Small intestine (tissue), 7 donors: ENCODE measurements at regions not wholly inside any gene's neighbourhood (a gene's known extent, or its start where the extent isn't known, plus 50 kb on each side); places are given as distances from the start of the nearest gene placed in this dataset.

Experiments
- DNase-seq, 2 donors: peaks; one replicate each; pipeline versions ENCODE4 v3.0.0 to v3.0.0-alpha.2; 2013
- FAIRE-seq: peaks from 2 replicates; lab custom pipeline; 2012; peaks lifted over from hg19 to GRCh38; lab: Jason Lieb, UNC
- H3K27ac ChIP-seq, 3 donors: one replicate each; pipeline ENCODE4 v1.5.1; 2013; ENCODE audit warnings: low read length in 2 of 3, mild to moderate bottlenecking in 2 of 3, control low read depth in 1 of 3, inconsistent platforms in 1 of 3, low read depth in 1 of 3, moderate library complexity in 1 of 3
- H3K27me3 ChIP-seq, 3 donors: one replicate each; pipeline ENCODE4 v1.6.1; 2013; ENCODE audit warnings: low read length in 3 of 3, inconsistent platforms in 1 of 3; ENCODE audit not compliant: control insufficient read depth in 3 of 3, insufficient read depth in 3 of 3
- H3K36me3 ChIP-seq, 3 donors: one replicate each; pipeline ENCODE4 v1.6.1; 2013; ENCODE audit warnings: low read length in 3 of 3, inconsistent platforms in 1 of 3, low read depth in 1 of 3, mild to moderate bottlenecking in 1 of 3, moderate library complexity in 1 of 3; ENCODE audit not compliant: control insufficient read depth in 3 of 3, insufficient read depth in 2 of 3
- H3K4me1 ChIP-seq, 3 donors: one replicate each; pipeline ENCODE4 v1.6.1; 2013; ENCODE audit warnings: low read length in 2 of 3, inconsistent platforms in 1 of 3, low read depth in 1 of 3, mild to moderate bottlenecking in 1 of 3, moderate library complexity in 1 of 3; ENCODE audit not compliant: control insufficient read depth in 3 of 3, insufficient read depth in 2 of 3
- H3K4me3 ChIP-seq, 3 donors: one replicate each; pipeline ENCODE4 v1.5.1; 2013; ENCODE audit warnings: low read length in 3 of 3, control low read depth in 1 of 3, inconsistent platforms in 1 of 3, low read depth in 1 of 3, mild to moderate bottlenecking in 1 of 3, moderate library complexity in 1 of 3
- H3K9me3 ChIP-seq, 2 donors: one replicate each; pipeline ENCODE4 v1.6.1; 2013; ENCODE audit warnings: low read depth in 1 of 2, low read length in 1 of 2; ENCODE audit not compliant: control insufficient read depth in 2 of 2, insufficient read depth in 1 of 2
- WGBS, 3 donors: extraction: QIAGEN DNeasy Blood & Tissue Kit; methylation state at CpG; one replicate each; pipeline ENCODE4 v1.1.7; 2013; 5-methylcytosine and 5-hydroxymethylcytosine counted together
- donor health status: healthy with polysubstance abuse.
- donor health status: control.
- donor health status: control.
- donor health status: Bipolar disorder and iron deficiency.
- donor health status: healthy.

- no peak for DNase-seq
- no peak for FAIRE-seq
- Histone ChIP-seq H3K36me3 (no peaks in the 10 kb centered on the region), H3K4me3 (no peak overlapping the region), H3K27me3 (no peaks in the 10 kb centered on the region), H3K4me1 (no peaks in the 10 kb centered on the region), H3K27ac (no peak overlapping the region), H3K9me3 (no peaks in the 10 kb centered on the region)
- WGBS, 3 donors = 38 to 54% (median 45%) methylated on average over 2 of the region's 2 CpGs
Measured at GRCh38 chr4:46684041-46684440, 225.0 kb downstream of the COX7B2 start.

GRCh38 chr4:46676364-46676763 is 232.7 kb downstream of the COX7B2 start:
- Histone ChIP-seq H3K4me1 (no peaks in the 10 kb centered on the region), H3K9me3 (no peaks in the 10 kb centered on the region), H3K27me3 (no peaks in the 10 kb centered on the region), H3K4me3 (no peak overlapping the region), H3K36me3 (no peaks in the 10 kb centered on the region), H3K27ac (no peak overlapping the region)
- WGBS, 3 donors = 82 to 91% (median 82%) methylated on average over 1 of the region's 1 CpG
- FAIRE-seq (no peak), DNase-seq (no peak)

GRCh38 chr4:46674326-46674725 is 234.7 kb downstream of the COX7B2 start:
- Histone ChIP-seq H3K4me3 (no peak overlapping the region), H3K27ac (no peak overlapping the region), H3K36me3 (no peaks in the 10 kb centered on the region), H3K4me1 (no peaks in the 10 kb centered on the region), H3K27me3 (no peaks in the 10 kb centered on the region), H3K9me3 (no peaks in the 10 kb centered on the region)
- DNase-seq (no peak), FAIRE-seq (no peak)

GRCh38 chr4:46667790-46668189 is 241.3 kb downstream of the COX7B2 start:
- FAIRE-seq = no peak
- Histone ChIP-seq H3K4me1 (no peaks in the 10 kb centered on the region), H3K9me3 (no peaks in the 10 kb centered on the region), H3K27ac (no peak overlapping the region), H3K4me3 (no peak overlapping the region), H3K36me3 (no peaks in the 10 kb centered on the region), H3K27me3 (no peaks in the 10 kb centered on the region)
- DNase-seq = no peak
- WGBS, 3 donors = 72 to 81% (median 74%) methylated on average over 3 of the region's 3 CpGs

- Histone ChIP-seq H3K4me1 (peaks cover 0 to 10% (median 0%) of the 10 kb centered on the region in 3 donors), H3K36me3 (no peaks in the 10 kb centered on the region), H3K4me3 (no peak overlapping the region), H3K27ac (peak overlapping the region in 1 of 3 donors; percentile 71), H3K27me3 (no peaks in the 10 kb centered on the region), H3K9me3 (peaks cover 0 to 10% of the 10 kb centered on the region in 2 donors)
- 12 to 52% (median 33%) methylated on average over 3 of the region's 3 CpGs for WGBS, 3 donors
- peak; percentile 85 for FAIRE-seq
- DNase-seq = peak; percentile 85 to 95
Measured at GRCh38 chr4:46656071-46656470, 253.0 kb downstream of the COX7B2 start.

- Histone ChIP-seq H3K27me3 (no peaks in the 10 kb centered on the region), H3K36me3 (no peaks in the 10 kb centered on the region), H3K9me3 (peaks cover 0 to 10% of the 10 kb centered on the region in 2 donors), H3K27ac (no peak overlapping the region), H3K4me1 (peaks cover 0 to 10% (median 0%) of the 10 kb centered on the region in 3 donors), H3K4me3 (no peak overlapping the region)
- 87 to 94% (median 90%) methylated on average over 4 of the region's 4 CpGs for WGBS, 3 donors
- no peak for FAIRE-seq
- no peak for DNase-seq
Measured at GRCh38 chr4:46653842-46654241, 255.2 kb downstream of the COX7B2 start.

- Histone ChIP-seq H3K27ac (no peak overlapping the region), H3K27me3 (no peaks in the 10 kb centered on the region), H3K9me3 (peaks cover 0 to 15% of the 10 kb centered on the region in 2 donors), H3K36me3 (no peaks in the 10 kb centered on the region), H3K4me3 (no peak overlapping the region), H3K4me1 (no peaks in the 10 kb centered on the region)
- DNase-seq = no peak
- 27 to 48% (median 32%) methylated on average over 2 of the region's 2 CpGs for WGBS, 3 donors
- no peak for FAIRE-seq
Measured at GRCh38 chr4:46649390-46649789, 259.5 kb upstream of the GABRA2 start.

GRCh38 chr4:46648088-46648744 is 258.3 kb upstream of the GABRA2 start:
- H3K27ac ChIP-seq = no peak overlapping the region
- H3K4me3 ChIP-seq = no peak overlapping the region
- FAIRE-seq = no peak
- no peaks in the 10 kb centered on the region for H3K36me3 ChIP-seq
- 35 to 74% (median 73%) methylated on average over 2 of the region's 2 CpGs for WGBS, 3 donors
- peak in 1 of 2 donors; percentile 47 for DNase-seq
- H3K4me1 ChIP-seq = no peaks in the 10 kb centered on the region
- H3K27me3 ChIP-seq = no peaks in the 10 kb centered on the region
- peaks cover 0 to 9% of the 10 kb centered on the region in 2 donors for H3K9me3 ChIP-seq

GRCh38 chr4:46645126-46645525 is 255.2 kb upstream of the GABRA2 start:
- Histone ChIP-seq H3K4me3 (no peak overlapping the region), H3K4me1 (no peaks in the 10 kb centered on the region), H3K27me3 (no peaks in the 10 kb centered on the region), H3K27ac (no peak overlapping the region), H3K36me3 (no peaks in the 10 kb centered on the region), H3K9me3 (peaks cover 0 to 5% of the 10 kb centered on the region in 2 donors)
- FAIRE-seq = no peak
- WGBS, 3 donors = 50 to 77% (median 61%) methylated on average over 1 of the region's 1 CpG
- DNase-seq = no peak
